Activated CD4-positive, alpha-beta T cell treated with anti-CD3 and anti-CD28 coated beads, Interleukin-2, Interleukin-4, amounts not matched to agents 100 ng/mL and 50 ng/mL, durations not matched to agents 16 hours and 8 hours (primary cell): ENCODE measurements at regions not wholly inside any gene's neighbourhood (a gene's known extent, or its start where the extent isn't known, plus 50 kb on each side); places are given as distances from the start of the nearest gene placed in this dataset.

Experiments
- DNase-seq: peaks from one replicate; pipeline ENCODE4 v3.0.0-alpha.2; 2020; ENCODE audit warnings: low spot score

- DNase-seq = no peak
Measured at GRCh38 chr3:187618722-187619121, 51.5 kb downstream of the SST start.

- DNase-seq = no peak
Measured at GRCh38 chr3:187617213-187617612, 53.0 kb downstream of the SST start.

GRCh38 chr3:187616307-187616972 lies 53.8 kb downstream of the SST start:
- DNase-seq = peak; percentile 62

- DNase-seq = no peak
Measured at GRCh38 chr3:187615630-187616029, 54.6 kb downstream of the SST start.

GRCh38 chr3:187612656-187613055 lies 57.5 kb downstream of the SST start:
- DNase-seq = no peak

GRCh38 chr3:187610981-187611511 lies 59.1 kb downstream of the SST start:
- no peak for DNase-seq

GRCh38 chr3:187594272-187594671 lies 75.9 kb downstream of the SST start:
- DNase-seq = no peak

GRCh38 chr3:187593451-187593850 lies 76.7 kb downstream of the SST start:
- DNase-seq = no peak

GRCh38 chr3:187590861-187591576 lies 79.2 kb downstream of the SST start:
- DNase-seq = no peak

- DNase-seq = no peak
Measured at GRCh38 chr3:187587076-187587475, 83.1 kb downstream of the SST start.

GRCh38 chr3:187586226-187586625 lies 84.0 kb downstream of the SST start:
- DNase-seq = no peak

- DNase-seq = no peak
Measured at GRCh38 chr3:187572441-187572840, 97.8 kb downstream of the SST start.

- no peak for DNase-seq
Measured at GRCh38 chr3:187571701-187572100, 98.5 kb downstream of the SST start.

GRCh38 chr3:187570776-187571175 lies 99.4 kb downstream of the SST start:
- no peak for DNase-seq

GRCh38 chr3:187568171-187568570 lies 102.0 kb downstream of the SST start:
- no peak for DNase-seq

- DNase-seq = no peak
Measured at GRCh38 chr3:187567661-187568121, 102.5 kb downstream of the SST start.

GRCh38 chr3:187567021-187567420 lies 103.2 kb downstream of the SST start:
- no peak for DNase-seq

- no peak for DNase-seq
Measured at GRCh38 chr3:187565701-187566100, 104.5 kb downstream of the SST start.

GRCh38 chr3:187558990-187559389 lies 111.2 kb downstream of the SST start:
- DNase-seq = no peak

GRCh38 chr3:187551416-187551815 lies 118.8 kb downstream of the SST start:
- no peak for DNase-seq

- DNase-seq = no peak
Measured at GRCh38 chr3:187550446-187550845, 119.7 kb downstream of the SST start.

- DNase-seq = no peak
Measured at GRCh38 chr3:187545366-187545765, 124.8 kb downstream of the SST start.

- DNase-seq = no peak
Measured at GRCh38 chr3:187544326-187544725, 125.9 kb downstream of the SST start.
